Esophagus squamous epithelium (tissue), 4 donors: ENCODE measurements at regions not wholly inside any gene's neighbourhood (a gene's known extent, or its start where the extent isn't known, plus 50 kb on each side); places are given as distances from the start of the nearest gene placed in this dataset.
"Not testable (repeated sequence)": the region's sequence is repeated elsewhere in the genome, so short reads cannot be mapped to it uniquely, and the experiment has no call there.

Experiments
- POLR2A ChIP-seq, 4 donors: fragments of 450-650 bp; IDR thresholded peaks; one replicate each; pipeline ENCODE4 v1.6.1; 2017; ENCODE audit warnings: antibody characterized with exemption in 4 of 4, mild to moderate bottlenecking in 4 of 4, moderate library complexity in 3 of 4
- TF ChIP-seq, protein P1 (sequence below), 6 experiments: fragments of 450-650 bp in 4 of 6; fragments of 200-600 bp in 2 of 6; sonication (generic) in 2 of 6; IDR thresholded peaks; one replicate each; pipeline ENCODE4 v1.5.1; 2016 to 2019; ENCODE audit warnings: antibody characterized with exemption in 6 of 6, mild to moderate bottlenecking in 4 of 6, moderate library complexity in 4 of 6

- TF ChIP-seq, protein P1, sequence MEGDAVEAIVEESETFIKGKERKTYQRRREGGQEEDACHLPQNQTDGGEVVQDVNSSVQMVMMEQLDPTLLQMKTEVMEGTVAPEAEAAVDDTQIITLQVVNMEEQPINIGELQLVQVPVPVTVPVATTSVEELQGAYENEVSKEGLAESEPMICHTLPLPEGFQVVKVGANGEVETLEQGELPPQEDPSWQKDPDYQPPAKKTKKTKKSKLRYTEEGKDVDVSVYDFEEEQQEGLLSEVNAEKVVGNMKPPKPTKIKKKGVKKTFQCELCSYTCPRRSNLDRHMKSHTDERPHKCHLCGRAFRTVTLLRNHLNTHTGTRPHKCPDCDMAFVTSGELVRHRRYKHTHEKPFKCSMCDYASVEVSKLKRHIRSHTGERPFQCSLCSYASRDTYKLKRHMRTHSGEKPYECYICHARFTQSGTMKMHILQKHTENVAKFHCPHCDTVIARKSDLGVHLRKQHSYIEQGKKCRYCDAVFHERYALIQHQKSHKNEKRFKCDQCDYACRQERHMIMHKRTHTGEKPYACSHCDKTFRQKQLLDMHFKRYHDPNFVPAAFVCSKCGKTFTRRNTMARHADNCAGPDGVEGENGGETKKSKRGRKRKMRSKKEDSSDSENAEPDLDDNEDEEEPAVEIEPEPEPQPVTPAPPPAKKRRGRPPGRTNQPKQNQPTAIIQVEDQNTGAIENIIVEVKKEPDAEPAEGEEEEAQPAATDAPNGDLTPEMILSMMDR (IDR thresholded peaks at IDR 0.05), result not testable (repeated sequence)
- TF ChIP-seq POLR2A (IDR thresholded peaks at IDR 0.05), result not testable (repeated sequence)
Observed at GRCh38 chr12:31223640-31224039, 102.3 kb downstream of the SINHCAF start.
